ENCODE measurements at regions not wholly inside any gene's neighbourhood (a gene's known extent, or its start where the extent isn't known, plus 50 kb on each side); places are given as distances from the start of the nearest gene placed in this dataset.

DNA sequence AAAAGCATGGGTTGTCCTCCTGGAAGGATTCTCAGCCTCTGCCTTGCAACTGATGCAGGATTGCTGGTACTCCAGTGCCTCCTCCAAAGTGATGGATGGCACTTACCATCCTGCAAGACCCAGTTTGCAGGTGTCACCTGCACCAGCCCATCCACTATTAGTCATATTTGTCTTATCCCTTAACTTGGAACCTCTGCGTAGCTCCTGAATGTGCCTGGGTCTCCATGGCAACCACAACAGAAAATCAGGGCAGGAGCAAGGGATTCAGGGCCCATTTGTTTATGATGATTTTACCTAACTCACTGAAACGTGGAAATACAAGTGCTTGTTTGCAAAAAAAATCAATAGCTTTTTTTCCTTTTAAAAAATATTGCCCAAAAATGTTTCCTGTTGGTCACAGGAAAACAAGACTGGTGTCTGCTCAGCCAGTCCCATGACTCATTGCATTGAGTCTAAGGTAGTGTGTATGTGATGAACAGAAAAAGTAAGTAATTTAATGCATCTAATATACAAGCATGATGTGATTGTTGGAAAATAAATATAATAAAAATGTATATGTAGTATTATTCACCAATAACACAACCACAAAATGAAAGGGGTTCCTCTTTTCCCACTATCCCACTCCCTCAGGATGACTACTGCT is 1196.3 kb upstream of the TMEM132C start:
- DNase-seq (ENCODE audit: low spot score) = no peak

DNA sequence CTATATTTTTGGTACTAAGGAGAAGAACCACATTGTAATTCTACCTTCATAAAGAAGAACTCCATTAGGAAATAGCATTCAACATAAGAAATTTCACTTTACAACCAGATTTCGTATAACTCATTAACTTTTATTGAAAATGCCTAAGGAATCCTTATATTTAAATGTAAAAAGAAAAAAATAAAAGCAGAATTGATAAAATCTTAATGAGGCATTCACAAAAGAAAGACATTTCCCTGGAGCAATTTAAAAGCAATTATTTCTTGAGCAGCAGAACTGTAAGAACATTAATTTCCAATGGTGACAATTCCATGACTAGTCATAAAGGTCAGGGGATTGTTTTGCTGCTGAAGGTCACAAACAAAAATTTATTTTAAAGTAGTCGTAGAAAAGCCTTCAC is 1192.8 kb upstream of the TMEM132C start:
- no peak for DNase-seq (ENCODE audit: low spot score)

DNA sequence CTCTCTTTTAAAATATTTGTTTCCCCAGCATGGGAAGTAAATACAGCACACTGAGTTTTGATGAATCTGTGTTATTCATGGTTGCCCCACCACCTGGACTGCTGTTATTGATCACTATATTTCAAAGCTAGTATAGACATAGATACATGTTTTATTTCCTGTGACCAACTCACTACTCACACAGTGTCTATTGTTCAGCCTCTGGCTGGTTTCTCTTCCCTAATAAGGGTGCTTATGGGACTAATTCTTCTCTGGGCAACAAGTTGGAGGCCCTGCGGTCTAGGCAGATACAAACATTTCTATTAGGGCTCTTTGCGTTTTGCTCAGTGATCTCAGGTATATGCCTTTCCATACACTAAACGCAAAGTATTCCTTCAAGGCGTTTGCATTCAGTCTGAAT is 1191.0 kb upstream of the TMEM132C start:
- DNase-seq (ENCODE audit: low spot score) = no peak

DNA sequence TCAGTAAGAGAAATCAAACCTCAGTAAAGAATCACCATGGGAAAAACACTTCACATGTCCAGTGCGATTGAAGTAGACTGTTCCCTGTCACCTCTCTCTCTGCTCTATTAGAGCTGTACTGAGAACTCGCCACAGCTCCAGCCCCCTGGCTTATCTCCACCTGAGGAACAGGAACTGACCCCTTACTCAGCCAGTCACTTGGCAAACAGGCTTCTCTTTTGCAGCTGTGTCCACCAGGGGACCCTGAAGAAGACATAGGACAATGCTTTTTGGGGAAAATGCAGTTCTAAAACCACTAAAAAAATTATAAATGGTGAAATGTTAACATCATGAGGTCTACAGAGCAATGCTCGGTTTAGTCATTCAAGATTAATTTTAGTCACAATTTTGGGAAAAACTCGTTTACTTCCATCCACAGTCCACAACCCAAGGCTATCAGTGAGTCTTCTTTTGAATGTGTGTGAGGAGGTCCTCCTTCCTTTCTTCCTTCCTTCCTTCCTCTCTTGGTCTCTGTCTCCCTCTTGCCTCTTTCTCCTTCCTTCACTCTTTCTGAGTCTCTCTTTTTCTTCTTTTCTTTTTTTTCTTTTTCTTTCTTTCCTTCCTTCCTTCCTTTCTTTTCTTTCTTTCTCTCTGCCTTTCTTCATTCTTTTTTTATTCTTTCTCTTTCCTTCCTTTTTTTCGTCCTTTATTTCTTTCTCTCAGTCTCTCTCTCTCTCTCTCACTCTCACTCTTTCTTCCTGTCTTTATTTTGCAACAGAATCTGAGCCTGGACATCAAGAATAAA is 1189.5 kb upstream of the TMEM132C start:
- DNase-seq (ENCODE audit: low spot score) = no peak

DNA sequence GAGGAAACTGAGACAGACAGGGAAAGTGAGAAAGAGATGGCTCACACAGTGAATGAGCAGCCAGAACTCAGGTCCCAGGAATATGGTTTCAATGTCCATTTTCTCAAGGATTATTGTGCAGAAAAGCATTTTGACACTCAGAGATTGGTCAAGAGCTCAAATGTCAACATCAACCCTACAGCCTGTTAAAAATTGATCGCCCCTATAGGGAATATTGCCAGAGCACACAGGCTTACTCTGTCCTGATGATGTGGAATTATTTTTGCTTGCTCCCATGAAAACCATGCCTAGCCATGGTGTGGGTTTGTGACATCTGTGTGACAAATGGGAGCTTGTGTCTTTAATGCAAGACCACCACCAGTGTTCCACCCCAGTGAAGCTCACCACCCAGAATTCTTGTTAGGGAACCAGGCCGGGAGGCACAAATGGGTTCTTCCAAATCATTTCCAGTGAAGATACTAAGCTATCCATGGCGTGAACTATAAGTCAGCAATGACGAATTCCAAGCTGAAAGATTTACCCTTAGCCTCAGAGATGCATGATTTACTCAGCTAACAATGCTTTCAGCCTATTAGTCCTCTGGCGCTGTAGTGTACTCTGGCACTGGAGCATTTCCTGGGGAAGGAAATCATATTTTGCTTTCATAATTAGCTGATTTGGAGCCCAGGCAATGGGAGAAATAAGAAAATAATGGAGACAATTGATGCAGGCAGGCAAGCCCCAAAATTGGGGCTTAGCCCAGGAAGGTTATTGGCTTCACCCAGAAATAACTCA is 1188.2 kb upstream of the TMEM132C start:
- DNase-seq (ENCODE audit: low spot score) = peak; percentile 5

DNA sequence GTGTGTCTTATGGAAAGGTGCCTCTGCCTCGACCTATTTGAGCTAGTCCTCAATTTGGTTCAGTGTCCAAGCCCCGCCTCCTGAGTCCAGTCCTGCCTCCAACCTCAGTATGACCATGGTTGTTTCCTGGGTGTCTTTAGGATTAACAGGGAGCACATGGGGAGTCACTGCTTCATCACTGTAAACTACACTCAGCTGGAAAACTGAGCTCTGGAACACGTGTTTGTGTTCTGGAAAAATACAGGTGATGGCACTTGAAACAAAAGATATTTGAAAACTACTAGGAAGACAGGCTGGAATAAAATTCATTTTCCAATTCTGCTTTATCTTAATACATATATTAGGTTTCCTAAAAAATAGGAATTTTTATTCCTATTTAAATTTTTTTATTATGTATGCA is 1187.3 kb upstream of the TMEM132C start:
- no peak for DNase-seq (ENCODE audit: low spot score)

DNA sequence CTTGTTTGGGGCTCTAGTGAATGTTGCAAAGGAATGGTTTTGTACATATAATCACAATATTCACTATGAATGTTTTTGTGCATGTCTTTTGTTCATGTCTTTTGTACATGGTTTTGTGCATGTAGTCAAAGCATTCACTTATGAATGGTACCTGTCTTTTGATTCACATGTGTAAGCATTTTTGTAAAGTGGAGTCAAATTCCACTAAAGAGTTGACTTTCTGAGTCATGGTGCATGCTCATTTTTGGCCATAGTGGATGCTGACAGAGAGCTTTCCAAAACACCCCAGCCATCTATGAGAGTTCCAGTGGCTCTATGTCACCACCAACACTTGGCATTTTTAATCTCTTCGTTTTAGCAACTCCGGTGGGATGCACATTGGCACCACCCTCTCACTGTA is 1185.9 kb upstream of the TMEM132C start:
- no peak for DNase-seq (ENCODE audit: low spot score)

DNA sequence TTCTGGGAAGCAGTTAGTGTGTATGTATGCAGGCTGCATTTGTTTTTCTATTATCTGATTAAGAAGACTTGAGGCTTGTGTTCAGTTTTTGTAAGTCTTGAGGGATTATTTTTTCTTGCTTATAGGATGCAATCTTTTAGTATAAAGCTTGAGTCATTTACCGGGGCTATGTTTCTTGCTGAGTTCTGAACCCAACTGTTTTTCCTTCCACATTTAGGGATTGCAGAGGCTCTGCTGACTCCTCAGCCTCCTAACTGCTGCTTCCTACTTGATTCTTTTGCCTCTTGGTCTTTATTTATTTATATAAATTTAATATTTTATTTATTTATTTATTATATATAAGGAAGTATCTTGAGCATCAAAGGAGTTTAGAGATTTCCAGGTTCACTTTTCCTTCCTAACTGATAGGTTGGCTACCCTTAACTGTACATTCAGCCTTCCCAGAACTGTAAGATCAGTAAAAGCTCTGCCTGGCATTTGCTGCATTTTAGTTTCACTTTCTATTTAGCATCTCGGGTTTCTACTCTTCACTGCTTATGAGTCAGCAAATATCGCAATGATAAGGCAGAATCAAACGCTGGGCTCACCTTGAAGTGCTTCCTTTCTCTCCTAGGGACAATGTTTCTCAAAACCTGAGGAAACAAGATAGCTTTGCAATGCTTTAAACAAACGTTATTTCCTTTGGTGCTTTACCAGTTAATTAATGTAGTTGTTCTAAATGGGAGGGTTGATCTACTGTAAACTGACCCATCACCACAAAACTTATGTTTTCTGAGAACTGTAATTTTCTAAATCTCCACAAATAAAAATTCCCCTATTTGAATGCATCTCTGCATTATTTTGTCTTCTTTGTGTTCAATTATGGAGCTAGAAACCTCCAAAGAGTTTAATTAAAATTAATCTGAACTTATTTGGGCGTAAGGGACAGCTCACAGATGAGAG is 1183.7 kb upstream of the TMEM132C start:
- DNase-seq (ENCODE audit: low spot score) = peak; percentile 82

DNA sequence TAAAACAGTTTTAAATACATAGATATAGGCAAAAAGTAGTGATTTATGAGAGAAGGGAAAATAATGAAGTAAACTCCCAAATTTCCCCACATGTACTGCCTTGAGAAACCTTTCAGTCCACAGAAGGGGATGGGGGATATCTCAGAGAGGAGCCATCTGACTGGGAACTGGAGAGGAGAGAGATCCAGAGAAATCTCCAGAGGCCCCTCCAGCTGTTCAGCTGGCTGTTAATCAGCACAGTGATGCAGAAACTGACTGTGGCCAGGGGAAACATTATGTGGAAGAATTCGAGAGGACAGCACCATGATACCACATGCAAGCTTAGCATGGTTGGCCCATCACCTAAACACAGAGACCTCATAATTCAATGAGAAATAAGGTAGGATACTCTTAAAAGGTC is 1165.9 kb upstream of the TMEM132C start:
- DNase-seq (ENCODE audit: low spot score) = no peak

DNA sequence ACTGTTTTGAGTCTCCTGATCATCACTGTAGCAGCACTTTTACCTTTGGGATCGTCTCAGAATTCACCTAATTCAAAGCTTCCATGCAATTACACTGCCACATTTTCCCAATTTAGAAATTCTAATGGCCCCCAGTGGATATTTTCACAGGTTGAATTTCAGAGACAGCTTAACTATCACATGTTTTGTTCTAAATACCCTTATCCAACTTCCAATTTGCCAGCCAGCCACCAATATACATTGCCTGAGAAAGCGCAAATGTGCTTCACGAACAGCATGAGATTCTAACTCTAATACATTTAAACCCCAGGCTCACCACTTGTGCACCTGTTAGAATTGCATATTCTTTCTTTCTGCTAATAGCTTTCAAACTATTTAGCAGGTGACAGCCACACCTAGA is 1160.9 kb upstream of the TMEM132C start:
- no peak for DNase-seq (ENCODE audit: low spot score)

DNA sequence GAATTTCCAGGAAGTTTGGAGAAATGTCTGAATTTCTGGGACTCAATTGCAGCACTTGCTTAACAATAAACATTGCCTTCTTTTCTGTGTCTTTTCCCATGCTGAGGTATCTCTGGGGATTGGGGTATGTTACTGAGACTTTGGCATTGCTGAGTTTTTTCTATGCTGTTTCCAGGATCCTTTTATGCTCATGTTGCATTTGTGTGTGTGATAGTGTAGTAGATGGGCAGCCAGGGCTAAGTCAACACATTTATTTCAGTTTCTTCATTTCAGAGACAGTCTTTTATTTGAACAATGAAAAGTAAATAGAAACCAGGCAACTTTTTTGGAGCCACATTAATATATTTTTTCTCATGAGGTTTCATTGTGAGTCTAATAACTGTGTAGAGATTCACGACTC is 1160.3 kb upstream of the TMEM132C start:
- no peak for DNase-seq (ENCODE audit: low spot score)

DNA sequence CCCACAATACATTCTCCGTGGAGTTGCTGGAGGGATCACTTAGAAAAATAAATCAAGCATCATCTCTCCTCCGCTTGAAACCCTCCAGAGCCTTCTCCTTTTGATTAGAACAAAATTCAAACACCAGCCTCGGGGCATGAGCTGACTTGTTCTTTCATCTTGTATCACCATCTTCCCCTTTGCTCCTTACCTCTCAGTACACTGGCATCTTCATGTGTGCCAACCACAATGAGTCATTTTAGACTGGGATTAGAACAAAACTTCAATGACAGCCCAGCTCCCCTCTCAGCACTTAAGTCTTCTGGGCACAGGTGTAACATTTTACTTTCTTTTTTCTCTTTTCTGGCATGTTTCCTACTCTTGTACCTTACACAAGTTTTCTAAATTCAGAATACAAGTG is 1159.2 kb upstream of the TMEM132C start:
- no peak for DNase-seq (ENCODE audit: low spot score)

DNA sequence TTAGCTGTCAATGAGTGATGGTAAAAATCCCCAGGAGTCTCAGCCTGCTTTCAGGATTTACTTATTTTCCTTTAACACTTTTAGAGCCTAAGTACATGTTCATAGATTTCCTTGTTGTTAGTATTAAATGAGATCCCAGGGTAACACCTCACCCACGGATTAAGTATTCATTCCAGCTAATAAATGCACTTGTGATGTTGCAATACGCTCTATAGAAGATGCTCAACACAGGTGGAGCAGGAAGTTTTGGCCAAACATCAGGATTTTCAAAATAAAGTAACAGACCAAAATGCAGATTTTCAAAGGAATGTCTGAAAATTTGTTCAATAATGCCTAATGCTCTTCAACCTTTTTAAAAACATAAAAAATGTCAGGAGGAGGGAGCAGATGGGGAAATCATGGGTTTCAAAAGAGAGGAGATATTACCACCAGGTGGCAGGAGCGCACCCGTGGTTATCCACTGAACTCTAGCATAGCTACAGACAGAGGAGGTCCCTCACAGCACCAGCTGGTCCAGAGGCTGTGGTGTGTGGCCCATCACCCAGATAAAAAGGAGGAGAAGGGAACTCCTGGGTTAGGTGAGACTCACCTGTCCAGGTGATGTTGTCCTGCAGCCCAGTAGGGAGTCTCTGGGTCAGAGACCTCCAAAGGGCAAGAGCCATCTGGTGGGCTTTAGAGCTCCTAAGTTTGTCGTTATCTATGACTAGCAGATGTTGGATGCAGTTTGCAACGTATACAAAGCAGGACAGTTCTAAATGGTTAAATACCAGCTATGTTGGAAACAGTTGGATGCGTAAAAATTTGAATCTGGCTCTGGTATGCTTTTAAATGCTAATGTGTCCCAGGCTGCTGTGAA is 1158.4 kb upstream of the TMEM132C start:
- peak; percentile 29 for DNase-seq (ENCODE audit: low spot score)

DNA sequence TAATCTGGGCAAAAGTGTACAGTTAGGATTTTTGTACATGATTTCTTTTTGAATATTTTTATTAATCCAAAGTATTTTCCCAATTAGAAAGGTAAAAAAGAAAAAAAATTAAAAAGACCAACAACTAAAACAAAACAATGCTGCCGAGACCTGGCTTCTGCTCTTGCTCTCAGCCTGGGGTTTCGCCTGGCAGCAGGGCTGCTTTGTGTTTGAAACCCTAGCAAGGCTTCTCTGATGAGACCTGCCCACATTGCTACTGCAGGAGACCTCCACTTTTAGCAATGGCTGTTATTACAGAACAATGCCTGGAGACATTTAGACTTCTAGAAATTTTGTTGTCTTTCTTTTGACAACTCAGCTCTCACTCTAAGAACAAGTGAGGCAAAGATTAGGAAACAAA is 1153.0 kb upstream of the TMEM132C start:
- DNase-seq (ENCODE audit: low spot score) = no peak

DNA sequence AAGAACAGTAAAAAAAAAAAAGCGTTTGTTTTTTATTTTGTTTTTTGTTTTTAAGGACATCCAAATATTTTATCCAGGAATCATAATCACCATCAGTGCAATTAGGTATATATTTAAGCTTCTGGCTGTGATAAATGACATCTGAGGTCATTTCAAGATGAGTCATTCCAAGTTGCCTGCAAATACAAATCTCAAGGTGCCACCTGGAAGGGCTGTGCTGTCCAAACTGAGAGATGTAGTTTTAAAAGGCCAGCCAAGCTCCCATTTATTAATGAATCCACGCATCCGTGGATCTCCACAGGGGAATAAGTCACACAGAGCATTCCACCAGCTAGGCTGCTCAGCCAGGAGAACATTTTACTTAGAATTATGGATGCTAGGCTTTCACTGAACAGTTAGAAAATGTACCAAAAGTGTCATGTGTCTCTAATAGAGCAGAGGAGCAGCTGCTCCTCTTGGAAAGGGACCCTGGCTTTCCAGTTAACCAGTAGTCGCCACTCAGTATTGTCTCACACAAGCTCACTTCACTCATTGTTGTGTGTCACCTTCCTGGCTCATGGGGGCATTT is 1151.4 kb upstream of the TMEM132C start:
- DNase-seq (ENCODE audit: low spot score) = no peak

DNA sequence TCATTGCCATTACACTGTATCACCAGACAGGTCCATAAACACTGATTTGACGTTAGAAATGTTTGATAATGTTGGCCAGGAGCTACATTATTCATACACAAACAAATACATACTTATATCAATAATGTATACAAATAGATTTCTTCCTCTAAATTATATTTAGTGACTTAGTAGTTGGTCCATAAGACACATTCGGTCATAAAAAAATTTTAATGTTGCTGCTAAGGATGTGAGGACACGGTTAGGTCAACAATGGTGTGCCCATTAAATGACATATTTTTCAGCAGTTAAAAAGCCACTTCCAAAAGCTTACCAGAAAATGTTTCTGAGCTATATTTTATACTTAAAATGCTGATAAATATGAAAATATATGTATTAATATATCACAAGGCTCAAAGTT is 1148.7 kb upstream of the TMEM132C start:
- DNase-seq (ENCODE audit: low spot score) = no peak

DNA sequence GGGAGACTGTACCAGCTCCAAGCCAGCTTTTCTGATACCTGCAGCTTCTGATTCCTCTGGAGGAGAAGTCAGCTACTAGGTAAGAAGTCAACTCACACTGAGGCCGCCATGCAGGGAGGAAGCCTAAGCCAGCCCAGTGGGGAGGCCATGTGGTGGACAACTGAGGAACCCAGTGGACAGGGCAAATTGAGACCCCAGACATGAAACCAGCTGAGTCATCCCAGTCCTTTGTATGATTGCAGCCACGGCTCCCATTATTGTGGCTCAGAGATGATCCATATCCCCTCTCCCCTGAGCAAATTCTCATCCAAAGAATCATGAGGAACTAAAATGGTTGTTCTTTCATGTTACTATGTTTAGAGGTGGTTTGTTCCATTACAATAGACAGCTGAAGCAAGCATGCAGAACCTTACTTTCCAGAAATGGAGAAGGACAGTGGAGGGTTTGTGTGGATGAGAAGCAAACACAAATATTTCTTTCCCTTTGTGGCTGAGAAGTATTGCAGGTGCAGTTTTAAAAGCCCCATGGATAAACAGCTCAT is 1147.3 kb upstream of the TMEM132C start:
- no peak for DNase-seq (ENCODE audit: low spot score)

DNA sequence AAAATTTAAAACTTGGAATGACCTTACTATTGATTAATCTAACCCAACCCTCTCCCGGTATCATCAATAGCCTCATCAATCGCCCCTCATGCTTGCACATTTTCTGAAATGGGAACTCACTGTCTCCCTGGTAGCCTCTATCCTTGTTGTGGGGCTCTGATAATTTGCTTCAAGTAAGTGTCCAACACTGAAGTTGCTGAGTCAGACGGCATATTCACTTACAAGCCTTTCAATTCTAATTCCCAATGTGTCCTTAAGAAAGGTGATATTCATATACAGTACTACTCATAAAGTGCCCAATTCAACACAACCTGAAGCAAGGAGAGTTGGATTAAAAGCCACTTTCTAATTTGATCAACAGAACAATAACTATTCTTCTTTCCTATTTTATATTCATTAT is 1146.1 kb upstream of the TMEM132C start:
- no peak for DNase-seq (ENCODE audit: low spot score)

DNA sequence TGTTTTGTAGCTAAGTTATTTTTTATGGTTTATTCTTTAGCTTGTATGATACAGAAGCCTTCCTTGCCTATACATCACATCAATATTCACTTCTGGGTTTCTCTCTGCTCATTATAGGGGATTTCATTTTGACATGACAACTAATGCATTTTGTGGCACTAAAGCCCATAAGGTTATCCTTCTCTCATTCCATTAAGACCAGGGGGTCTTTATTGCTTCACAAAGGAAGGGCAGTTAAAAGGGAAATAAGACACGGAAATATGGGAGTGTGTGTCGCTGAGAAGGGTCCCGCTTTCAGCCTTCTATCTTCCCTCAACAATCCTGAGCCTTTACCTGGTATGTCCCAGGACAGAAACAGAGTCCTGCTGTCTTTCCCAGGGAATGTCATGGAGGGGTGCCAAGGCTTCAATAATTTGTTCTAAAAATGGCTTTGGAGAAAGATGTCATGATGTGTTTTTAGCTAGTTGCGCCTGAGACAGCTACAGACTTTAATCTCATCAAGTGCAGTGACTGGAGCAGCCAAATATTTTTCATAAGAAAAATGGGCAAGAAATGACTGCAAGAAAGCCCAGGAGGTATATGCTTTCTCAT is 1145.4 kb upstream of the TMEM132C start:
- no peak for DNase-seq (ENCODE audit: low spot score)
